Endothelial cell (in vitro differentiated cells): ENCODE measurements at regions not wholly inside any gene's neighbourhood (a gene's known extent, or its start where the extent isn't known, plus 50 kb on each side); places are given as distances from the start of the nearest gene placed in this dataset.

ENCODE experiments used
- DNase-seq: peaks from one replicate; pipeline ENCODE4 v3.0.0; 2021; ENCODE audit warnings: low spot score
- H3K27ac Mint-ChIP-seq: one replicate; pipeline ENCODE4 v1.8.0; 2021; ENCODE audit warnings: mixed read lengths, inconsistent platforms; ENCODE audit not compliant: unreplicated experiment
- H3K27me3 Mint-ChIP-seq: one replicate; pipeline ENCODE4 v1.8.0; 2021; ENCODE audit warnings: mild to moderate bottlenecking, moderate library complexity, mixed read lengths, inconsistent platforms; ENCODE audit not compliant: unreplicated experiment
- H3K36me3 Mint-ChIP-seq: one replicate; pipeline ENCODE4 v1.8.0; 2021; ENCODE audit warnings: mild to moderate bottlenecking, low read depth, mixed read lengths, inconsistent platforms; ENCODE audit not compliant: unreplicated experiment
- H3K4me1 Mint-ChIP-seq: one replicate; pipeline ENCODE4 v1.8.0; 2021; ENCODE audit warnings: mild to moderate bottlenecking, mixed read lengths, inconsistent platforms; ENCODE audit not compliant: unreplicated experiment
- H3K4me3 Mint-ChIP-seq: one replicate; pipeline ENCODE4 v1.8.0; 2021; ENCODE audit warnings: mild to moderate bottlenecking, mixed read lengths, inconsistent platforms; ENCODE audit not compliant: unreplicated experiment
- H3K9me3 Mint-ChIP-seq: one replicate; pipeline ENCODE4 v1.8.0; 2021; ENCODE audit warnings: mixed read lengths, inconsistent platforms; ENCODE audit not compliant: unreplicated experiment
- TF ChIP-seq, protein P1 (sequence below): fragments of 200-600 bp; sonication (generic); IDR thresholded peaks from one replicate; pipeline ENCODE4 v1.5.0; 2021; ENCODE audit warnings: antibody characterized with exemption; ENCODE audit not compliant: unreplicated experiment

DNA sequence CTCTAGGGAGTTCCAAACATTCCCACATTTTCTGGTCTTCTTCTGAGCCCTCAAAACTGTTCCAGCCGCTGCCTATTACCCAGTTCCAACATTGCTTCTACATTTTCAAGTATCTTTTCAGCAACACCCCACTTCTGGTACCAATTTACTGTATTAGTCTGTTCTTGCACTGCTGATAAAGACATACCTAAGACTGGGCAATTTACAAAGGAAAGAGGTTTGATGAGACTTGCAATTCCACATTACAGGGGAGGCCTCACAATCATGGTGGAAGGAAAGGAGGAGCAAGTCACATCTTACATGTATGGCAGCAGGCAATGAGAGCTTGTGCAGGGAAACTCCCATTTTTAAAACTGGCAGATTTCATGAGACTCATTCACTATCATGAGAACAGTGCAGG is 629.1 kb upstream of the NR2F2 start:
- peaks cover 30% of the 10 kb centered on the region for H3K9me3 Mint-ChIP-seq
- H3K27me3 Mint-ChIP-seq, result no peaks in the 10 kb centered on the region
- peak overlapping the region; percentile 26 for H3K4me3 Mint-ChIP-seq
- no peak for DNase-seq
- H3K4me1 Mint-ChIP-seq, result no peaks in the 10 kb centered on the region
- H3K27ac Mint-ChIP-seq, result no peak overlapping the region
- TF ChIP-seq, protein P1, sequence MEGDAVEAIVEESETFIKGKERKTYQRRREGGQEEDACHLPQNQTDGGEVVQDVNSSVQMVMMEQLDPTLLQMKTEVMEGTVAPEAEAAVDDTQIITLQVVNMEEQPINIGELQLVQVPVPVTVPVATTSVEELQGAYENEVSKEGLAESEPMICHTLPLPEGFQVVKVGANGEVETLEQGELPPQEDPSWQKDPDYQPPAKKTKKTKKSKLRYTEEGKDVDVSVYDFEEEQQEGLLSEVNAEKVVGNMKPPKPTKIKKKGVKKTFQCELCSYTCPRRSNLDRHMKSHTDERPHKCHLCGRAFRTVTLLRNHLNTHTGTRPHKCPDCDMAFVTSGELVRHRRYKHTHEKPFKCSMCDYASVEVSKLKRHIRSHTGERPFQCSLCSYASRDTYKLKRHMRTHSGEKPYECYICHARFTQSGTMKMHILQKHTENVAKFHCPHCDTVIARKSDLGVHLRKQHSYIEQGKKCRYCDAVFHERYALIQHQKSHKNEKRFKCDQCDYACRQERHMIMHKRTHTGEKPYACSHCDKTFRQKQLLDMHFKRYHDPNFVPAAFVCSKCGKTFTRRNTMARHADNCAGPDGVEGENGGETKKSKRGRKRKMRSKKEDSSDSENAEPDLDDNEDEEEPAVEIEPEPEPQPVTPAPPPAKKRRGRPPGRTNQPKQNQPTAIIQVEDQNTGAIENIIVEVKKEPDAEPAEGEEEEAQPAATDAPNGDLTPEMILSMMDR, result no peak
- peaks cover 15% of the 10 kb centered on the region for H3K36me3 Mint-ChIP-seq

DNA sequence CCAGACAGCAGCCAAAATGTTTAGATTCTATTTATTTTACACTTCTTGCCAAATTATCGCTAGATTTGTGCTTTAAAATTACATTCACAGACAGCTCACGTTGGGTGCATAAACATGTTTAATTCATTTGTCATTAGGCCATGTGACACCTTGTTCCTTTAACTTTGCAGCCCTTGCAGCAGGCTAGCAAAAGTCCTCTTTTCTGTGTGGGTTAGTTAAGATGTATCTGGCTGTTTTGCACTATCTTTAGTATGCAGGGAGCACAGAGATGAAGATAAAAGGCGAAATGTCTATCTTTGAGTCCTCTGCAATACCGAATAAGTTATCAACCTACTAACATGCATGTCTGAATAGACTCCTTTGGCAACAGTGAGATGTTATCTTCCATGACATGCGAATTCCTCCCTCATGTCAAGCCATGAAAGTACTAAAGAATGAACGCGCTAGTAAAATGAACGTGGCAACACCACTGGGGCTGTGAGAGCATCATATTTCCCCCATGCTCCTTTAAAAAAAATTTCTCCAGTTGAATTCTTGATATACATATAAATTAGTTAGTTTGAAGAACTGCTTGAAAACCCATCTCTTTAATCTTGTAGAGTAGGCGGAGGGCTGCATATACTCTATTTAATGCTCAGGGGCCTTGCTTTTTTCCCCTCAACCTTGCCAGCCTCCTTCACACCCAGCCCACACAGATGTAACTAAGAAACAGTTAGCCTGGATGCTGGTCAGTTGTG is 620.4 kb upstream of the NR2F2 start:
- no peak overlapping the region for H3K27ac Mint-ChIP-seq
- TF ChIP-seq, protein P1, result no peak
- H3K4me3 Mint-ChIP-seq, result no peak overlapping the region
- no peaks in the 10 kb centered on the region for H3K9me3 Mint-ChIP-seq
- no peak for DNase-seq
- H3K27me3 Mint-ChIP-seq, result peaks cover 1% of the 10 kb centered on the region
- H3K36me3 Mint-ChIP-seq, result no peaks in the 10 kb centered on the region
- peaks cover 3% of the 10 kb centered on the region for H3K4me1 Mint-ChIP-seq

DNA sequence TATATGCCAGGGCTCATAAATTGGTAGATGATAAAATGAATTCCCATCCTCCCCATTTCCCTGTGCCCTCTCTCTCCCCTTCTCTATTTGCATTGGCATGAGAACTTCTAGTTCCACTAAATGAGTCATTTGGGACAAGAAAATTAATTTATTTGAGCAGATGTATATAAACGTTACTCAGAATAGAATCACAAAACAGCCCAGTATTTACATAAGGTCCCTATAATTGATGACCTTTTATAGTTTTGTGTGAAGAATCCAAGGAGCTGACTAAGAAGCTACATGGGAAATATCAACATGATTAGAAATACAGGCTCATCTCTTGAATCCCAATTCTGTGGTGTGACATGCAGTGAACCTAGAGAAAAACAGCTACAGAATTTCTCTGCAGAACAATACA is 617.7 kb upstream of the NR2F2 start:
- Mint-ChIP-seq H3K9me3 (no peaks in the 10 kb centered on the region), H3K4me1 (peaks cover 3% of the 10 kb centered on the region), H3K36me3 (no peaks in the 10 kb centered on the region), H3K27me3 (peaks cover 1% of the 10 kb centered on the region), H3K4me3 (no peak overlapping the region), H3K27ac (no peak overlapping the region)
- DNase-seq, result no peak
- TF ChIP-seq, protein P1, result no peak

DNA sequence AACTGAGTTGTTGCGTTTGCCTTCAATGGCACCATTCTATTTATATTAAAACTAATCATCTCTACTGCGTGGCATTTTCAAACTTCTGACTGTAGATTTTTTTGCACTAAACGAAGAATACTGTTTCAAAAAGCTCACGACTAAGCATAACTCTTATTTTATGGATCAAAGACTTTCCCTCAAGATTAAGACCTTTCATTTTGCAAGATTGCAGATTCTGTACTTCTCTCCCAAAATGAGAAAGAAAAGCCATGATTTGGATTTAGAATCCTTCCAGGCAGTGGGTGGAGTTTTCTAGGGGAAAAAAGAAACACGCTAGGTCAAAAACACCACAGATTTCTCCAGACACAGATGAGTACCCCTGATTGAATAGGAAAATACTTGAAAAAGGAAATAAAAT is 617.2 kb upstream of the NR2F2 start:
- H3K27ac Mint-ChIP-seq, result no peak overlapping the region
- no peaks in the 10 kb centered on the region for H3K9me3 Mint-ChIP-seq
- DNase-seq, result no peak
- H3K4me3 Mint-ChIP-seq, result no peak overlapping the region
- peaks cover 1% of the 10 kb centered on the region for H3K27me3 Mint-ChIP-seq
- no peaks in the 10 kb centered on the region for H3K36me3 Mint-ChIP-seq
- no peaks in the 10 kb centered on the region for H3K4me1 Mint-ChIP-seq
- TF ChIP-seq, protein P1, result no peak

DNA sequence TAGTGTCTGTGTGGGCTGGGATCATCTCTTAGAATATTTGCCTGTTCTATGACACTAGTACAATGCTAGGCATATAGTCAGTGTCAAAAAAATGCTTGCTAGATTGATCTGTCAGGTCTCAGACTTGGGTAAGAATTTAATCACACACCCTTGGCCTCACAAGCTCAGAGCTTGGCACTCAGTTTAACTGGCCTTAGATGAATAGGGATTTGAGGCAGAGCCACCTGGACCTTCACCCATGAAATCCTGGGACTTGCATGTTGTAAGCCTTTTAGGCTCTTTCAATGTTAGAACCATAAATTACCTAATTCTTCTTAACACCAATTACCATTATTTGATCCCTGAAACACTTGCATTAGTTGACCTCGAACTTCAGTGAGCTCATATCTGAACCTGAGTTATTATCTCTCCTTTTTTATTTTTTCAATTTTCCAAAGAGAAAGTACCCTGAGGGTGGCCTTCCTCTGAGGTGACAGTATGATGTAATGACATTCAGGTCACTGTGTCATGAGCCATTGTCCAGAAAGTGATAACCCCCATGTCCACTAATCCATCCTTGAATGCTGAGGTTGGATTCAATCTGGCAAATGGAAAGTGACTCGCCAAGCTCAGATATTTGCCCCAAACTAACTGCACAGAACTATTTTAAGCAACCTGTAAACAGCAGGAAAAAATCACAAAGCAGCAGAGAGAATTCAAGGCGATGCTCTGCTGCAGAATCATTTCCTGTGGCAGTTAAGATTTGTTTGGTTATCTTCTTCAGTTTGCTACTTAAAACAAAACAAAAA is 615.2 kb upstream of the NR2F2 start:
- Mint-ChIP-seq H3K27ac (no peak overlapping the region), H3K36me3 (no peaks in the 10 kb centered on the region), H3K9me3 (no peaks in the 10 kb centered on the region), H3K27me3 (peaks cover 1% of the 10 kb centered on the region), H3K4me1 (no peaks in the 10 kb centered on the region), H3K4me3 (no peak overlapping the region)
- DNase-seq, result no peak
- TF ChIP-seq, protein P1, result no peak
